ENCODE measurements at regions not wholly inside any gene's neighbourhood (a gene's known extent, or its start where the extent isn't known, plus 50 kb on each side); places are given as distances from the start of the nearest gene placed in this dataset.

- H3K4me3 ChIP-seq, result no peak overlapping the region
- no peaks in the 10 kb centered on the region for H3K9me3 ChIP-seq (ENCODE audit: control insufficient read depth in 4 of 4, insufficient read depth in 3 of 4, low read length in 3 of 4)
- TF ChIP-seq CTCF (IDR thresholded peaks at IDR 0.05; ENCODE audit: control extremely low read depth, extremely low read depth), result no peak
- WGBS, 2 donors, result 85 to 88% methylated on average over 22 of the region's 22 CpGs
- H3K36me3 ChIP-seq (ENCODE audit: control insufficient read depth in 4 of 4, insufficient read depth in 4 of 4, low read length in 4 of 4), result peaks cover 0 to 8% (median 0%) of the 10 kb centered on the region in 4 donors
- no peak overlapping the region for H3K27ac ChIP-seq (ENCODE audit: low read depth in 1 of 2, low read length in 1 of 2)
- DNase-seq (no peak), ATAC-seq (ENCODE audit: insufficient read depth, low FRiP score) (no peak)
- H3K4me1 ChIP-seq (ENCODE audit: control insufficient read depth in 5 of 5, insufficient read depth in 5 of 5, low read length in 5 of 5), result peaks cover 0 to 67% (median 24%) of the 10 kb centered on the region in 5 donors
- no peak overlapping the region for H3K9ac ChIP-seq (ENCODE audit: insufficient read depth in 1 of 2, low read length in 2 of 2)
- no peaks in the 10 kb centered on the region for H3K27me3 ChIP-seq (ENCODE audit: control insufficient read depth in 3 of 3, insufficient read depth in 3 of 3, low read length in 2 of 3)
Observed at GRCh38 chr16:85166699-85167588, 54.7 kb upstream of the CIBAR2 start.

DNA sequence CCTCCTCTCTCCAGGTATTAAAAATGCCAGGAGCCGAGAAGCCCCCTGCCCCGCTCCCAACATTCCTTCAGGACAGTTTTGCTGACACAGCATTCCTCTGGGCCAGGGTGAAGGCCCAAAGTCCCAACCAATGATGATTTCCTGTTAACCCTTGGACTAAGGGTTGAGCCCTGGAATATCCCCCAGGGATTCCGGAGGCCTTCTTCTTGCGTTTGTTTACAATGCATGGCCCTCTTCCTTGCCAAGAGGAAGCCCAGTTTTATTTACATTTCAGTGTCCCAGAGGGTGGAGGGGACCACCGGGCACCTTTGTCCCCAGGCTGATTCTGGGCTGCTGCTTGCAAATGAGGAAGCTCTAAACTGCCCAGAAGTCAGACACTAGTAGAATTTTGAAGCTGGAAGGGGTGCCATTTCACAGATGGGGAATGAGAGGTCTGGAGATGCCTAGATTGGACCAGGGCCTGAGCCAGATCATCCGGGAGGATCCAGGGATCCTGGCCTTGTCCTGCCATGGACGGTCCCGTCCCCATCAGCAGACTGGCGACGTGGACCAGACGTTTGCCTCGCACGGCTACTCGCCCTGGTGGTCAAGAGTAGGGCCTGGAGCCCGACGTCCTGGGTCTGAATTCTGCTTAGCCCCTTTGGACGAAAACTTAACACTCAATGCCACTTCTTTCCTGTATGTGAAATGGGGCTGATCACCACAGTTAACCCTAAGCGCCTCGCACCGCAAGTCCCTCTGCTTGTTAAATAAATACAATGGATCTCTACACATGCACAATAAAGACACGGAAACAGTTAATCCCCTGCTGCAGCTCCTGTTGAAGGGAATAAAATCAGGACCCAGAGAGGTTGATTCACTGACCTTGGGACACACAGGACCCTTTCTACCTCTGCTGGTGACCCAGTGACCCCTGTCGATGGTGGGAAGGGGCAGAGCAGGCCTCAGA, 55.6 kb upstream of the CIBAR2 start:
- Histone ChIP-seq H3K27ac (ENCODE audit: low read depth in 1 of 2, low read length in 1 of 2) (no peak overlapping the region), H3K9ac (ENCODE audit: insufficient read depth in 1 of 2, low read length in 2 of 2) (no peak overlapping the region)
- peak in 2 of 3 donors; percentile 44 to 54 for DNase-seq

GRCh38 chr16:85168732-85169256, 56.5 kb upstream of the CIBAR2 start:
- Histone ChIP-seq H3K4me3 (no peak overlapping the region), H3K4me1 (ENCODE audit: control insufficient read depth in 5 of 5, insufficient read depth in 5 of 5, low read length in 5 of 5) (peaks cover 0 to 71% (median 28%) of the 10 kb centered on the region in 5 donors)
- WGBS, 2 donors, result 5 to 26% methylated on average over 19 to 52 of the region's 54 CpGs

More for the DNA sequence above, 55.6 kb upstream of the CIBAR2 start:
- Histone ChIP-seq H3K4me1 (ENCODE audit: control insufficient read depth in 5 of 5, insufficient read depth in 5 of 5, low read length in 5 of 5) (peaks cover 0 to 66% (median 26%) of the 10 kb centered on the region in 5 donors), H3K9me3 (ENCODE audit: control insufficient read depth in 4 of 4, insufficient read depth in 3 of 4, low read length in 3 of 4) (no peaks in the 10 kb centered on the region), H3K27me3 (ENCODE audit: control insufficient read depth in 3 of 3, insufficient read depth in 3 of 3, low read length in 2 of 3) (no peaks in the 10 kb centered on the region), H3K4me3 (no peak overlapping the region), H3K36me3 (ENCODE audit: control insufficient read depth in 4 of 4, insufficient read depth in 4 of 4, low read length in 4 of 4) (peaks cover 0 to 8% (median under 1%) of the 10 kb centered on the region in 4 donors)
- TF ChIP-seq CTCF (IDR thresholded peaks at IDR 0.05; ENCODE audit: control extremely low read depth, extremely low read depth), result no peak
- 67 to 83% methylated on average over 22 of the region's 22 CpGs for WGBS, 2 donors
- no peak for ATAC-seq (ENCODE audit: insufficient read depth, low FRiP score)

More at GRCh38 chr16:85168732-85169256, 56.5 kb upstream of the CIBAR2 start:
- Histone ChIP-seq H3K36me3 (ENCODE audit: control insufficient read depth in 4 of 4, insufficient read depth in 4 of 4, low read length in 4 of 4) (peaks cover 0 to 15% (median 2%) of the 10 kb centered on the region in 4 donors), H3K9me3 (ENCODE audit: control insufficient read depth in 4 of 4, insufficient read depth in 3 of 4, low read length in 3 of 4) (no peaks in the 10 kb centered on the region), H3K9ac (ENCODE audit: insufficient read depth in 1 of 2, low read length in 2 of 2) (no peak overlapping the region), H3K27me3 (ENCODE audit: control insufficient read depth in 3 of 3, insufficient read depth in 3 of 3, low read length in 2 of 3) (no peaks in the 10 kb centered on the region), H3K27ac (ENCODE audit: low read depth in 1 of 2, low read length in 1 of 2) (peak overlapping the region in 1 of 2 donors; percentile 29)
- DNase-seq (peak; percentile 74 to 85 (median 80)), ATAC-seq (ENCODE audit: insufficient read depth, low FRiP score) (no peak)
- TF ChIP-seq CTCF (IDR thresholded peaks at IDR 0.05; ENCODE audit: control extremely low read depth, extremely low read depth), result no peak
